GM12891 (cell line): ENCODE measurements at regions not wholly inside any gene's neighbourhood (a gene's known extent, or its start where the extent isn't known, plus 50 kb on each side); places are given as distances from the start of the nearest gene placed in this dataset.

Source experiments
- PAX5 ChIP-seq: IDR thresholded peaks from 2 replicates; pipeline ENCODE4 v1.6.1; 2011; ENCODE audit warnings: low read length, moderate library complexity, mild to moderate bottlenecking; ENCODE audit not compliant: insufficient read depth, severe bottlenecking
- POLR2A ChIP-seq: IDR thresholded peaks from 2 replicates; pipeline ENCODE4 v1.6.1; 2011; ENCODE audit warnings: low read depth, low read length, control low read depth
- POLR2AphosphoS5 ChIP-seq: IDR thresholded peaks from 2 replicates; pipeline ENCODE4 v1.6.1; 2011; ENCODE audit warnings: low read depth, low read length, control low read depth
- POU2F2 ChIP-seq: IDR thresholded peaks from 2 replicates; pipeline ENCODE4 v1.6.1; 2011; ENCODE audit warnings: low read depth, mild to moderate bottlenecking, control low read depth, low read length, moderate library complexity
- SPI1 ChIP-seq: IDR thresholded peaks from 2 replicates; pipeline ENCODE4 v1.6.1; 2011; ENCODE audit warnings: low read depth, low read length, control low read depth
- TAF1 ChIP-seq: IDR thresholded peaks from 2 replicates; pipeline ENCODE4 v1.6.1; 2011; ENCODE audit warnings: low read depth, low read length, control low read depth

DNA sequence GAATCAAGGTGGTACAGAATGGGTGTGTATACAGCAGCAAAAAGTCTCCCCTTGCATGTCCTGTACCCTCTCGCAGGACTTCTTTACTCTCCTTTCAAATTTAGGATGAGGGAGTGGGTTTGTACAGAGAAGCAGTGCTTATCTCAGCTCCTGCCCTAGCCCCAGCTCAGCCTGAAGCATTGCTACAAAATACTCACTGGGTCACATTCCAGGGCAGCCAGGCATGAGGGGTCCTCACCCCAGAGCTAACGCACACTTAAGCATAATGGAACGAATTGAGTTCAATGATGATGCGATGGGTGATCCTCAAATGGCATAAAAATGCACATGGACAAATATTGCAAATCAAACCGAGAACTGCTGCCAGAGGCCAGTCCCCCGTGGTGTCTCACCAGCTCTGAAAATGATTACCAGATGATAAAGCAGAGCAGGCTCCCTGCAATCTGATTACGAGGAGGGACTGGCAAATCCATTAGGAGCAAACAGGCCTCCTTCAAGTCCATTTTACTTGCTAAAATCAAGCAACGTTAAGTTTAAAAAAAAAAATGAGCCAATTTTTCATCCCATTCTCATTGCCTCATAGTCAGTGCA is 231.6 kb upstream of the TAS2R1 start:
- TF ChIP-seq POLR2A (no peak), POLR2AphosphoS5 (no peak), SPI1 (no peak), POU2F2 (no peak), TAF1 (no peak), PAX5 (no peak)
